HPDE6-E6E7 (cell line): ENCODE measurements at regions not wholly inside any gene's neighbourhood (a gene's known extent, or its start where the extent isn't known, plus 50 kb on each side); places are given as distances from the start of the nearest gene placed in this dataset.
"Not testable (repeated sequence)": the region's sequence is repeated elsewhere in the genome, so short reads cannot be mapped to it uniquely, and the experiment has no call there.

ENCODE experiments used
- DNase-seq: peaks from one replicate; pipeline ENCODE4 v3.0.0; 2011; ENCODE audit warnings: missing footprints; ENCODE audit errors: extremely low spot score

DNA sequence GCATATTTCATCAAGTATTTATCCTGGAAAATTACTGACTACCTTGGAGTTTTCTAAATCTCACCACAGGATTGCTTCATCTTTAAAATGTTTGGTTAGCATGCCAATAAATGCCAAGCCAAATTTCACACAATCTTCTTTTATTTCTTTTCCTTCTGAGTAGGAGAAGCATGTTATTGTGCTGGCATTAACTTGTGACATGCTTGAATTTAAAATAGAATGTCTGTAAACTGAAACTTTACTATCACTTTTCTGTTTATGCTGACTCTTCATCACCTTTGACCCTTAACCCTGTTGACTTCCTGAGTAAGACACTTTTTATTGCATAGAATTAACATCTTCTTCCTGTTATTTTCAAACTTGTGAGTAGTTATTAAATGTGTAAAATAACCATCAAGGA lies 56.2 kb upstream of the LRRTM4 start:
- no peak for DNase-seq

DNA sequence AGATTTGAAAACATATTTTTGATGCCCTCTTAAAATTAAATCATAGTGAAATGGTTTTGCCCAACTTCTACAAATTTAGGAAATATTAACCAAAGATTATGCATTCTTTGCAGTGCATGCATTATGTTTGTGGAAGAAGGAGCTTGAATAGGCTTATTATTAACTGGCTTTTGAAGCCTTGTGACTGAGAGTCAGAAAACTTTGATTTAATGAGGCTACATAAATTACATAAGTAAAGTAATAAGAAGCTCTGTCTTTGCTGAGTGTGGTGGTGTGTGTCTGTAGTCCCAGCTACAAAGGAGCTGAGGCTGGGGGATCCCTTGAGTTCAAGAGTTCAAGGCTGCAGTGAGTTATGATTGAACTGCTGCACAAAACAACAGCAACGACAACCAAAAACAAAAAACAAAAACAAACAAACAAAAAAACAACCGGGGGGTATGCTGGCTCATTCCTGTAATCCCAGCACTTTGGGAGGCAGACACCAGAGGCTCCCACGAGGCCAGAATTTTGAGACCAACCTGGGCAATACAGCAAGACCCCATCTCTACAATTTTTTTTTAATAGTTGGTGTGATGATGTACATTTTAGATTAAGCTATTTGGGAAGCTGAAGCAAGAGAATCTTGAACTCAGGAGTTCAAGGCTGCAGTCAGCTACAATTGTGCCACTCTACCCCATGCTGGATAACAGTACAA lies 57.0 kb upstream of the LRRTM4 start:
- no peak for DNase-seq

- no peak for DNase-seq
These were observed 66.3 kb upstream of the LRRTM4 start for GRCh38 chr2:77588438-77588837.

- no peak for DNase-seq
These were observed 68.2 kb upstream of the LRRTM4 start for GRCh38 chr2:77590298-77590917.

DNA sequence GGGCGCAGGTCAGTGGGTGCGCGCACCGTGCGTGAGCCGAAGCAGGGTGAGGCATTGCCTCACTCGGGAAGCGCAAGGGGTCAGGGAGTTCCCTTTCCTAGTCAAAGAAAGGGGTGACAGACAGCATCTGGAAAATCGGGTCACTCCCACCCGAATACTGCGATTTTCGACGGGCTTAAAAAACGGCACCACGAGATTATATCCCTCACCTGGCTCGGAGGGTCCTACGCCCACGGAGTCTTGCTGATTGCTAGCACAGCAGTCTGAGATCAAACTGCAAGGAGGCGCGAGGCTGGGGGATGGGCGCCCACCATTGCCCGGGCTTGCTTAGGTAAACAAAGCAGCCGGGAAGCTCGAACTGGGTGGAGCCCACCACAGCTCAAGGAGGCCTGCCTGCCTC lies 70.8 kb upstream of the LRRTM4 start:
- DNase-seq = not testable (repeated sequence)

DNA sequence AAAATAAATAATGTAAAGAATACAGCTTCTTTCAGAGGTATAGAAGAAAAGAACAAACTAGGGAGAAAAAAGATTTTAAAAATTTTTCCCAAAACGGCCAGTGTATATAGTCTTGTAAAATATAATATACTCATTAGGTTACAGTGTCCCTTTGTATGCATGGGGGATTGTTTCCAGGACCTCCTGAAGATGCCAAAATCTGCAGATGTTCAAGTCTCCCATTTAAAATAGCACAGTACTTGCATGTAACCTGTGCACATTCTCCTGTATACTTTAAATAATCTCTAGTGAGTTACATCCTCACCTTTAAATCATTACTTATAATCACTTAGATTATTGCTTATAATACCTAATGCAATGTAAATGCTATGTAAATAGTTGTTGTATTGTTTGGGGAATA lies 80.6 kb upstream of the LRRTM4 start:
- no peak for DNase-seq

- DNase-seq = no peak
These were observed 83.1 kb upstream of the LRRTM4 start for GRCh38 chr2:77604953-77605929.

GRCh38 chr2:77608510-77608909 lies 86.3 kb upstream of the LRRTM4 start:
- no peak for DNase-seq

DNA sequence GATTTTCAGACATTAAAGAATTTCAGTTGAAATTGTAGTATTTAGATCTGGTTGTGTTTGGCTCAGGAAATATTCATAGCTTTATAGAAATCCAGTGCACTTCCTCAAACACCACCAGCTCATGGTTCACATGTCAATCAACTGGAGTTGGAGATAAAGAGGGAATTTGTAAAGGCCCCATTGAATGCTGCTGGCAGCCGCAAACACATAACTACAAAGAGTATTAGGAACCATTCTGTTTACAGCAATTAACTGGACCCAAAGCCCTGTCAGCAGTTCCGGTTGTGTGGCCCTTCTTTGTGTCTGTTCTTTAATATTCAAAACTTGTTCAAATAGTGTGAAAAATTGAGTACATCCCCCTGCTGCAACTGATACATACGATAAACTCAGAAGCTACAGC lies 107.4 kb upstream of the LRRTM4 start:
- DNase-seq = no peak

GRCh38 chr2:77631007-77631406 lies 108.8 kb upstream of the LRRTM4 start:
- DNase-seq = no peak

DNA sequence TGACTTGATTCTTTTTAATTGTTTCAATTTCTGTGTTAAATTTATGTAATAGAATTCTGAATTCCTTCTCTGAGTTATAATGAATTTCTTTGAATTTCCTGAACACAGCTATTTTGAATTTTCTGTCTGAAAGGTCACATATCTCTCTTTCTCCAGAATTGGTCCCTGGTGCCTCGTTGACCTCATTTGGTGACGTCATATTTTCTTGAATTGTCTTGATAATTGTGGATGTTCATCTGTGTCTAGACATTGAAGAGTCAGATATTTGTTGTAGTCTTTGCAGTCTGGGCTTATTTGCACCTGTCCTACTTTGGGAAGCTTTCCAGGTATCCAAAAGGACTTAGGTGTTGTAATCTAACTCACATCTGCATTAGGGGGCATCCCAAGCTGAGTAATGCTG lies 111.4 kb upstream of the LRRTM4 start:
- no peak for DNase-seq

- no peak for DNase-seq
These were observed 118.7 kb upstream of the LRRTM4 start for GRCh38 chr2:77640924-77641323.

- DNase-seq = no peak
These were observed 120.2 kb upstream of the LRRTM4 start for GRCh38 chr2:77642339-77642738.

- no peak for DNase-seq
These were observed 127.7 kb upstream of the LRRTM4 start for GRCh38 chr2:77649856-77650255.

- no peak for DNase-seq
These were observed 130.3 kb upstream of the LRRTM4 start for GRCh38 chr2:77652499-77652898.

- no peak for DNase-seq
These were observed 142.3 kb upstream of the LRRTM4 start for GRCh38 chr2:77664491-77664890.

DNA sequence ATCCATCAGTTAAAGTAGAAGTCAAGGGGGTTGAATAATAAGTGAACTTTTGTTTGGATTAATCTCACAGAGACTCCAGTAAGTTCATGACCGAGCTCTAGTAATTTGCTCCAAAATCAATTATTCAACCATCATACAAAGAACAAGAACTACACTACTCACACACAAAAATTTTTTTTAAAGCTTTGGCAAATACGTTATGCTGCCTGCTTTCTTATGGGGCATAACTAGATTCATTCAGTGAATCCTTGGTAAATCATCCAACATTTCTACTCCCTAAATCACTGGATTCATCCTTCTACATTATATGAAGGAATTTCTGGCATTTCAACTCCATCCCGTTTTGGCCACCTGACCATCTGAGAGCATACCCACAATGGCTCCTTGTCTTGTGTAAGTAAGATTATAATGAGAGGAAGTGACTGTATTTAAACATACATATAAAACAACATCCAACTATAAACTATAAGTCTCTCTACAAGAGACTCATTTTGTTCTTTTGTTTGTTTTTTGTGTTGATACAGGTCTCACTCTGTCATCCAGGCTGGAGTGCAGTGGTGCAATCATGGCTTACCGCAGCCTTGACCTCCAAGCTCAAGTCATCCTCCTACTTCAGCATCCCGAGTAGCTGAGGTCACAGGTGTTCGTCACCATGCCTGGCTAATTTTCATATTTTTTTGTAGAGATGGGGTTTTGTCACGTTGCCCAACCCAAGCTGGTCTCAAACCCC lies 144.2 kb upstream of the LRRTM4 start:
- DNase-seq = no peak

DNA sequence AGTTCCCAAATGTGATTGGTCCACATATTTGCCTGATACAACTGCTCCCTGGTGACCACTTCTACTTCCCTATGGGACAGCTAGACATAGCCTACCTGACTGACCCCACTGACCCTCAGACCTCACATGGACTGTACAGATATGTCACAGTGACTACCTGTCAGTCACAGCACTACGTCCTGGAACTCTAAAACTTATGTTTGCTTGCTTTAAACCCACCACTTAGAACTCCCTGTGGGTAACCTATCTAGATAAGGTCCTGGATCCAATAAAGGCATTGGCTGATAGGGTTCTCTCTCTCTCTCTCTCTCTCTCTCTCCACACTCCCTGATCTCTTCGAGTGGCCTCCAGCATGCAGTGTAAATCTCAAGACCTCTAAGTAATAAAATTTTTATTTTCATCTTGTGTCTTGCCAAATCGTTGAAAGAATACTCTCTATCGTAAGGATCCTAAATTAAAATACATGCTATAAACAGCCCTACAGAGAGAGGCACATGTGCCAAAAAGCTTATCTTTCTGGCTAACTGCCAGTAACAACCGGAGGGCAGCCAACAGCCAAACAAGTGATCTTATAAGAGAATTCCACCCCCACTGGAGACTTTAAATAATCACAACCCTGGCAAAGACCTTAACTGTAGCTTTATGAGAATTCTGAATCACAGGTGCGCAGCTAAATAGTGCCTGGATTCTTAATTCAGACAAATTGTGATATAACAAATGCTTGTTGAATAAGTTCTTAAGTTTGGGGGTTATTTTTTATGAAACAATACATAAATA lies 162.6 kb upstream of the LRRTM4 start:
- not testable (repeated sequence) for DNase-seq

DNA sequence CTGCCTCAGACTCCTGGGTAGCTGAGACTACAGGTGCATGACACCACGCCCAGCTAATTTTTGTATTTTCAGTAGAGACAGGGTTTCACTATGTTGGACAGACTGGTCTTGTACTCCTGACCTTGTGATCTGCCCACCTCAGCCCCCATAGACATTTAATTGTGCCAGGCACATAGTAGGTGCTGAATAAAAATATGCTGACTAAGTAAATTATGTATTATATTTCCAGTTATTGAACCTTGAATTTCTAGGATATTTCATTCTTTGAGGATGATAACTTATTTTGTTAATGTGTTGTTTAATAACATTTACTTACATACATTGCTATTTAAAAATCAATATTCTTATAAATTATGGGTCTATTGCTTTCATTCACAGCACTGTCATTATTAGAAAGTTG lies 190.4 kb upstream of the LRRTM4 start:
- no peak for DNase-seq

GRCh38 chr2:77713412-77713811 lies 191.2 kb upstream of the LRRTM4 start:
- DNase-seq = no peak

DNA sequence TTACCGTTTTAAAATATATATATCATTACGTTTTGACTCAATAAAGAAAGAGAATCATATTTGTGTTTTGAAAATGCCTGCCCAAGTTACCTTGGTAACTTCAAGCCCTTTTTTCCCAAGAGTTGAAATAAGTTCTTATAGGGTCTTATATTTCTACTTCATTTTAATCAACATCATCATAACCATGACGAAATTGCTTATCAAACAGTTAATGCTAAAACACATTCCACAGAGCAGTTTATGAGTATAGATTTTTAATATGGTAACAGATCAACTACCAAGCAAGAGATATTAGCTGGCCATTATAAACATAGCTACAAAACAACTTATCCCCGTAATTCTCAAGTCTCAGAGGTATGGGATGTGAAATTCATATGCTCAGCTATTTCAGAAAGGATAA lies 197.9 kb upstream of the LRRTM4 start:
- no peak for DNase-seq
